ENCODE measurements at regions not wholly inside any gene's neighbourhood (a gene's known extent, or its start where the extent isn't known, plus 50 kb on each side); places are given as distances from the start of the nearest gene placed in this dataset.

DNA sequence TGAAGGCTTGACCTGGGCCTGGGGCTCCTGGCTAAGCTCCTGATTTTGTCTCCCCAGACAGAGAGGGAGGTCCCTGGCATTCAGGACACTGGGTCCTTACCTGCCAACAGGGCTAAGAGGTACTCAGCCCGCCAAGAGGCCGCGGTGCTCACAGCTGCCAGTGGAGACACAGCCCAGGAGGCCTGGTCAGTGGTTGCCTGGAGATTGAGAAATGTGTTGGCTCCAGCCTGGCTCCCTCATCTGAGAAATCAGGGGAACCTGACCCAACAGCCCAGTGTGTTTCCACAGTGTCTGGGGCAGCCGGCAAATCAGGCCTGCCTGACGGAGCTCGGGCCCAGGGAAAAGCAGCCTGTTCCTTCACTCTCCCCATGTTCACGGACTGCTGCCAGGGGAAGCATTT is 79.4 kb upstream of the NAV2 start:
- no peaks in the 10 kb centered on the region for H3F3A ChIP-seq (ENCODE audit: insufficient read depth, low read length)
- no peaks in the 10 kb centered on the region for H3K79me2 ChIP-seq (ENCODE audit: insufficient read depth, low read length)
- no peaks in the 10 kb centered on the region for H3K4me1 ChIP-seq (ENCODE audit: insufficient read depth, low read length, severe bottlenecking)
- H3K4me2 ChIP-seq (ENCODE audit: low read length), result no peak overlapping the region
- no peak for TF ChIP-seq EZH2 (IDR thresholded peaks at IDR 0.05; ENCODE audit: borderline replicate concordance, low read length)
- TF ChIP-seq, protein P1, sequence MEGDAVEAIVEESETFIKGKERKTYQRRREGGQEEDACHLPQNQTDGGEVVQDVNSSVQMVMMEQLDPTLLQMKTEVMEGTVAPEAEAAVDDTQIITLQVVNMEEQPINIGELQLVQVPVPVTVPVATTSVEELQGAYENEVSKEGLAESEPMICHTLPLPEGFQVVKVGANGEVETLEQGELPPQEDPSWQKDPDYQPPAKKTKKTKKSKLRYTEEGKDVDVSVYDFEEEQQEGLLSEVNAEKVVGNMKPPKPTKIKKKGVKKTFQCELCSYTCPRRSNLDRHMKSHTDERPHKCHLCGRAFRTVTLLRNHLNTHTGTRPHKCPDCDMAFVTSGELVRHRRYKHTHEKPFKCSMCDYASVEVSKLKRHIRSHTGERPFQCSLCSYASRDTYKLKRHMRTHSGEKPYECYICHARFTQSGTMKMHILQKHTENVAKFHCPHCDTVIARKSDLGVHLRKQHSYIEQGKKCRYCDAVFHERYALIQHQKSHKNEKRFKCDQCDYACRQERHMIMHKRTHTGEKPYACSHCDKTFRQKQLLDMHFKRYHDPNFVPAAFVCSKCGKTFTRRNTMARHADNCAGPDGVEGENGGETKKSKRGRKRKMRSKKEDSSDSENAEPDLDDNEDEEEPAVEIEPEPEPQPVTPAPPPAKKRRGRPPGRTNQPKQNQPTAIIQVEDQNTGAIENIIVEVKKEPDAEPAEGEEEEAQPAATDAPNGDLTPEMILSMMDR (IDR thresholded peaks at IDR 0.05; ENCODE audit: low read length), result no peak
- H2AFZ ChIP-seq (ENCODE audit: low read length), result no peak overlapping the region
- H3K36me3 ChIP-seq (ENCODE audit: insufficient read depth, low read length), result no peaks in the 10 kb centered on the region
- no peaks in the 10 kb centered on the region for H3K9me3 ChIP-seq (ENCODE audit: low read length)
- no peaks in the 10 kb centered on the region for H4K20me1 ChIP-seq (ENCODE audit: insufficient read depth, low read length)
- no peak overlapping the region for H3K27ac ChIP-seq (ENCODE audit: low read depth, low read length, poor library complexity, severe bottlenecking)
- H3K9ac ChIP-seq (ENCODE audit: low read length), result no peak overlapping the region
- H3K4me3 ChIP-seq (ENCODE audit: low read depth, low read length, poor library complexity, severe bottlenecking), result no peak overlapping the region
- H3K27me3 ChIP-seq (ENCODE audit: insufficient read depth, low read length), result 0 out of 2 replicates have a peak, but pooled peaks cover 3% of the 10 kb centered on the region
- H3K9me2 ChIP-seq (ENCODE audit: low read depth, low read length), result no peaks in the 10 kb centered on the region

DNA sequence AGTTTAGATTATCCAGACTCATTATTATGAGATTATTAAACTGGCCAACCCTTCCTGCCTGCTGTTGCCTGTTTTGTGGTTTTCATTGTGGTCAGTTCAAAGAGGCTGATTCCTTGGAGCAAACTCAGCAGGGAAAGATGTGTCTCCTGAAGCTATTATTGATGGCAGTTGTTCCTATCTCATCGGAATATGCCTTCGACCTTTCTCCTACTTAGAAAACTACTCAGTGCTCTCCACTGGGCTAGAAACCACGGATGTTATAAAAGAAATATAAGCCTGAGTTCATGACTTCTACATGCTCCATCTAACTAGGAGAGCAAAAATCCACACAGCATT is 80.2 kb upstream of the NAV2 start:
- no peaks in the 10 kb centered on the region for H4K20me1 ChIP-seq (ENCODE audit: insufficient read depth, low read length)
- no peak overlapping the region for H3K4me3 ChIP-seq (ENCODE audit: low read depth, low read length, poor library complexity, severe bottlenecking)
- no peaks in the 10 kb centered on the region for H3F3A ChIP-seq (ENCODE audit: insufficient read depth, low read length)
- H3K27me3 ChIP-seq (ENCODE audit: insufficient read depth, low read length), result 0 out of 2 replicates have a peak, but pooled peaks cover 3% of the 10 kb centered on the region
- no peak overlapping the region for H3K27ac ChIP-seq (ENCODE audit: low read depth, low read length, poor library complexity, severe bottlenecking)
- no peaks in the 10 kb centered on the region for H3K36me3 ChIP-seq (ENCODE audit: insufficient read depth, low read length)
- H3K9ac ChIP-seq (ENCODE audit: low read length), result no peak overlapping the region
- H3K4me1 ChIP-seq (ENCODE audit: insufficient read depth, low read length, severe bottlenecking), result no peaks in the 10 kb centered on the region
- no peak for TF ChIP-seq EZH2 (IDR thresholded peaks at IDR 0.05; ENCODE audit: borderline replicate concordance, low read length)
- TF ChIP-seq, protein P1 (IDR thresholded peaks at IDR 0.05; ENCODE audit: low read length), result no peak
- no peaks in the 10 kb centered on the region for H3K9me2 ChIP-seq (ENCODE audit: low read depth, low read length)
- no peak overlapping the region for H3K4me2 ChIP-seq (ENCODE audit: low read length)
- H2AFZ ChIP-seq (ENCODE audit: low read length), result no peak overlapping the region
- H3K79me2 ChIP-seq (ENCODE audit: insufficient read depth, low read length), result no peaks in the 10 kb centered on the region
- no peaks in the 10 kb centered on the region for H3K9me3 ChIP-seq (ENCODE audit: low read length)

DNA sequence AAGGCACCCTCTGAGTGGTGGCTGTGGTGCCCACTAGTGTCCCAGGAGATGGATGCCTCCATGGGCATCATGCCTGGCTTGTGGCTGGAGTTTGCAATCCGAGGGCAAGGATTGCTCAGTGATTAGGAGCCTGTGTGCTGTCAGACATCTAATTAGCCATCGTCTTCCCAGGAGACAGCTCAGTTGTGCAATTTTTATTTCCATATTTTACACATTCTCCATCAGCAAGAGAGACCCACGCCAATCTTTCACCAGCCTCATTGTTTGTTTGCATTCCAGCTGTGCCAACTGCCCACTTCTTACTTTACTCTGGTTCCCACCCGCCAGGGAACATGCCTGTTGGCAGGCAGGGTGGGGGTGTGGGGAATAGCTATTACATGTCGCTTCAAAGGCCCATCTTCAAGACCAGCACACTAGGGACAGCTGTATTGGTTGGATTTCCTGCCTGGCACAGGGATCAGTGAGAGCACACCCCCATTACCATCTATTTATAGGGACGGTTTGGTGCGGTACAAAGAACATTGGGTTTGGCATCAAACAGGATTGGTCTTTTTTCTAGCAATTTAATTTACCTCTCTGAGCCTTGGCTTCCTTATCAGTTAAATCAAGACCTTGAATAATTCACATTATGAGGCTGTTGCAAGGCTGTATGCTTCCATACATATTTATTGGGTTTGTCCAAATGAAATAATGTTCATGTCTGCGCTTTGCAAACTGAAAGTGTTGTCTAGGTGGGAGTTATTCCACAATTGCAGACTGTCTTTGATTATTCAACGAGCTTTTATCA is 80.7 kb upstream of the NAV2 start:
- Histone ChIP-seq H3K4me2 (ENCODE audit: low read length) (no peak overlapping the region), H3K79me2 (ENCODE audit: insufficient read depth, low read length) (no peaks in the 10 kb centered on the region), H3K9ac (ENCODE audit: low read length) (no peak overlapping the region)

More for the DNA sequence above, 80.7 kb upstream of the NAV2 start:
- Histone ChIP-seq H3K9me3 (ENCODE audit: low read length) (no peaks in the 10 kb centered on the region), H3K36me3 (ENCODE audit: insufficient read depth, low read length) (no peaks in the 10 kb centered on the region), H3K4me3 (ENCODE audit: low read depth, low read length, poor library complexity, severe bottlenecking) (no peak overlapping the region), H3K4me1 (ENCODE audit: insufficient read depth, low read length, severe bottlenecking) (no peaks in the 10 kb centered on the region), H3K27ac (ENCODE audit: low read depth, low read length, poor library complexity, severe bottlenecking) (no peak overlapping the region), H3K9me2 (ENCODE audit: low read depth, low read length) (no peaks in the 10 kb centered on the region), H2AFZ (ENCODE audit: low read length) (no peak overlapping the region), H3F3A (ENCODE audit: insufficient read depth, low read length) (no peaks in the 10 kb centered on the region), H3K27me3 (ENCODE audit: insufficient read depth, low read length) (0 out of 2 replicates have a peak, but pooled peaks cover 3% of the 10 kb centered on the region), H4K20me1 (ENCODE audit: insufficient read depth, low read length) (no peaks in the 10 kb centered on the region)
- no peak for TF ChIP-seq EZH2 (IDR thresholded peaks at IDR 0.05; ENCODE audit: borderline replicate concordance, low read length)
- TF ChIP-seq, protein P1 (IDR thresholded peaks at IDR 0.05; ENCODE audit: low read length), result no peak

Measured in OCI-LY1 (cell line).